ENCODE measurements at regions not wholly inside any gene's neighbourhood (a gene's known extent, or its start where the extent isn't known, plus 50 kb on each side); places are given as distances from the start of the nearest gene placed in this dataset.
"Not testable (repeated sequence)": the region's sequence is repeated elsewhere in the genome, so short reads cannot be mapped to it uniquely, and the experiment has no call there.

DNA sequence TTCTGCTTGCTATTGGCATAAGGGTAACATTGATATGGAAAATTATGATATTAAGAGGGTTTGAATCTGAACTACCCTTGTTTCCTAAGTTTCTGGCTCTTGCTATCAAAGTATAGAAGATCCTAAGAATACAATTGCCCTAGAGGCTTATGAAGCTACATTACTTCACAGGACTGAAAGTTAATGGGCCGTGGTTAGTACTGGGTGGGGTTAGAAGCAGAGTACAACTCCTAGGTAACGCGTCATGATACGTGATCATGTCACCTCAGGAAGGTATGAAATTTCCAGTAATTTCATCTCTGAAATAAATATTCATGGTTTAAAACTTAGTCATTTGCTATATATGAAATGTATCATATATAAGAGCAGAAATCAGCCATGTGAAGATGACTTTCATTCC is 743.8 kb upstream of the NEGR1 start:
- TF ChIP-seq, protein P1, sequence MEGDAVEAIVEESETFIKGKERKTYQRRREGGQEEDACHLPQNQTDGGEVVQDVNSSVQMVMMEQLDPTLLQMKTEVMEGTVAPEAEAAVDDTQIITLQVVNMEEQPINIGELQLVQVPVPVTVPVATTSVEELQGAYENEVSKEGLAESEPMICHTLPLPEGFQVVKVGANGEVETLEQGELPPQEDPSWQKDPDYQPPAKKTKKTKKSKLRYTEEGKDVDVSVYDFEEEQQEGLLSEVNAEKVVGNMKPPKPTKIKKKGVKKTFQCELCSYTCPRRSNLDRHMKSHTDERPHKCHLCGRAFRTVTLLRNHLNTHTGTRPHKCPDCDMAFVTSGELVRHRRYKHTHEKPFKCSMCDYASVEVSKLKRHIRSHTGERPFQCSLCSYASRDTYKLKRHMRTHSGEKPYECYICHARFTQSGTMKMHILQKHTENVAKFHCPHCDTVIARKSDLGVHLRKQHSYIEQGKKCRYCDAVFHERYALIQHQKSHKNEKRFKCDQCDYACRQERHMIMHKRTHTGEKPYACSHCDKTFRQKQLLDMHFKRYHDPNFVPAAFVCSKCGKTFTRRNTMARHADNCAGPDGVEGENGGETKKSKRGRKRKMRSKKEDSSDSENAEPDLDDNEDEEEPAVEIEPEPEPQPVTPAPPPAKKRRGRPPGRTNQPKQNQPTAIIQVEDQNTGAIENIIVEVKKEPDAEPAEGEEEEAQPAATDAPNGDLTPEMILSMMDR (conservative IDR thresholded peaks at IDR 0.05; ENCODE audit: low read depth, low read length): no peak
- DNase-seq (ENCODE audit: low read depth): no peak
- H3K4me3 ChIP-seq (ENCODE audit: low read length): no peak overlapping the region

DNA sequence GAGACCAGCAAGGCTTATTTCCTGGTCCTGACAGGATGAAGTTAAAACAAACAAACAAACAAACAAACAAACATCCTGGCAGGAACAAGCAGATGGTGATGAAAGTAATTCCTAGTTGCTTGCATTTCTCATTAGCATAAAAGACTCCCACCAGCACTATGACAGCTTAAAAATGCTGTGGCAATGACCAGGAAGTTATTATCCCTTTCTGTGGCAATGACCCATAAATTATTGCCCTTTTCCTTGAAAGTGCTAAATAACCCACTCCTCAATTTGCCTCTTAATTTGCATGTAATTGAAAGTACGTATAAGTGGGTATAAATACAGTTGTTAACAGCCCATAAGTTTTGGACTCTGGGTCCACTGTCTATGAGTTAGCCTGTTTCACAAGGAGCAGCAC is 727.6 kb upstream of the NEGR1 start:
- no peak for DNase-seq (ENCODE audit: low read depth)
- TF ChIP-seq, protein P1 (conservative IDR thresholded peaks at IDR 0.05; ENCODE audit: low read depth, low read length): no peak
- H3K4me3 ChIP-seq (ENCODE audit: low read length): no peak overlapping the region

DNA sequence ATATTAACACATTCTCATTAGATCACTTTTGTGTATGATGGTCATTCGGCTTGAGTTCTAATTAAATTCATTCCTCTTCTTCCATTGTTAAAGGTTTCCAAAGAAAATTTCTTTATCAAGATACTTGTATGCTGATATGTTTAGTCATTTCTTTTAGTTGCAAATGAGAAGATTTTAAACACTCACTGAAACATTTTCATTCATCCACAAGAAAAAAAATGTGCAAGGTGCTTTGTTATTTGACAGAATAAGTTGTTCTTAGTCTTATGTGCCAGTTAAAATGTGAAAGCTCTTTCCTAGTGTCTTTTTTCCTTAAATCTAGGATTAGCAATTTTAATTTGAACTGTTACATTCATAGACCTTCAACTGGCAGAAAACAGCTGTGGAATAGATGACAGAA is 727.0 kb upstream of the NEGR1 start:
- TF ChIP-seq, protein P1 (conservative IDR thresholded peaks at IDR 0.05; ENCODE audit: low read depth, low read length): no peak
- no peak for DNase-seq (ENCODE audit: low read depth)
- H3K4me3 ChIP-seq (ENCODE audit: low read length): no peak overlapping the region

DNA sequence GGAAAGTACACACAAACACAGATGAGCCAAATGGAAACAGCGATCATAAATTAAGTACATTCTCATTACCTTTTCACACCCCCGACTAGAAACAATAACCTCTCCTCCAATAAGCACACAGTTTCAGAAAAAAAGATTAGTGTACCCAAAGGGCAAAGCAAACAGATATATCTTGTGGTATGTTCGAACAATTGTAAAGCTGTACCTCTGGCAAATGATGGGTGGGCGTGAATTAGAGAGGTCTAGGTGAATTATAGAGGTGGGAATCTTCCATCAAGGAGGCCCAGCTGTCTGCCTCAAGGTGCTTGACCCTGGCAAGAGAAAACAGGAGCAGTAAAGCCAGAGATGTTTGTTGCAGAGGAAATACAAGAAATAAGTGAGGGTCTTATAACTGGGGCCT is 715.3 kb upstream of the NEGR1 start:
- TF ChIP-seq, protein P1 (conservative IDR thresholded peaks at IDR 0.05; ENCODE audit: low read depth, low read length): no peak
- H3K4me3 ChIP-seq (ENCODE audit: low read length): no peak overlapping the region
- DNase-seq (ENCODE audit: low read depth): no peak

DNA sequence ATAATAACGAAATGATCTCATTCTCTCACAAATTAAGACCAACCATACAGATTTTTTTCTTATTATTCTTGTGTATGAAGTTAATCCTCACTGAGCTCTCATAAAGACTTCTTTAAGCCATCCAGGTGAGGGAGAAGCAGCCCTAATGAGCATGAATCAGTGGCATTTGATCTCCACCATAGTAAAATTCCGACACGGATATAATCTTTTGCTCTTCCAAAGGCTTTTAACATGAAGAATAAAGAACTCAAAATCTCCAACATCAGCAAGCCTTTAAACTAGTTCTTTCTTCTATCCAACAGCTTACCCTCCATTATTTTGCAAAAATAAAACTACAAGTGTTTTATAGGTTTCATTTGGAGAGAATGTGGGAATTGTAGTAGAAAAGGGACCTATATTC is 714.7 kb upstream of the NEGR1 start:
- H3K4me3 ChIP-seq (ENCODE audit: low read length): no peak overlapping the region
- DNase-seq (ENCODE audit: low read depth): no peak
- TF ChIP-seq, protein P1 (conservative IDR thresholded peaks at IDR 0.05; ENCODE audit: low read depth, low read length): no peak

DNA sequence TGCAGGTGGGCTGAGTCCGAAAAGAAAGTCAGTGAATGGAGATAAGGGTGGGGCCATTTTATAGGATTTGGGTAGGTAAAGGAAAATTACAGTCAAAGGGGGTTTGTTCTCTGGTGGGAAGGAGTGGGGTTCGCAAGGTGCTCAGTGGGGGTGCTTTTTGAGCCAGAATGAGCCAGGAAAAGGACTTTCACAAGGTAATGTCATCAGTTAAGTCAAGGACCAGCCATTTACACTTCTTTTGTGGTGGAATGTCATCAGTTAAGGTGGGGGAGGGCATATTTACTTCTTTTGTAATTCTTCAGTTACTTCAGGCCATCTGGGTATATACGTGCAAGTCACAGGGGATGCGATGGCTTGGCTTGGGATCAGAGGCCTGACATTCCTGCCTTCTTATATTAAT is 705.5 kb upstream of the NEGR1 start:
- not testable (repeated sequence) for DNase-seq (ENCODE audit: low read depth)

DNA sequence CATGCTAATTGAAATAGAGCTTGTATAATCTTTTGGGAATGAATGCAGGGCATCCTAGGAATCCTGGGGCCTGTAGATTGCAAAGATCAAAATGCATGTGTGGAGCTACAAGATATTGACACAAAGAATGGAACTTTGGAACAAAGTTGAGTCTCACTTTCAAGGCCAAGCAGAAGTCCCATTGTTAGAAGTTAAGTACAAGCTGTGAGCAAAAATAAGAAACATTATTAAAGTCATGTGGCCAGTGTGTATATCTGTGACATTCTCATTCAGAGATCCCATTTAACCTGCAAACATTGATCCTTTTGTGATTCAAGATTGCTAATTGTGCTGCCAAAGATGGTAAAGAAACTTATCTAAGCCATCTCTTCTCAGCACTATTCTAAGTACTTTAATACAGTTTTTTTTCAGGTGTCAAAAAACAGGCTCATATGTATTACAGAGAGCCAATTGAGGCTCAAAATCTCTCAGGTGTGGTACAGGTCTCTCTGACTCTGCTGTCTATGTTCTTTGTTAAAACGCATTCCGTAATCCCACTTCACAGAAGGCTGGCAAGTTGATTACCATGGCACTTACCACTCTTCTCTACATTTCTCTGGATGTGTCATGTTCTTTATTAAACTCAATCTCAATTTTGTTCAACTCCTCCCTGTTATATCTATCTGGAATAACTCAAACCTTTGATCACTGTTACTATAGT is 704.4 kb upstream of the NEGR1 start:
- TF ChIP-seq, protein P1 (conservative IDR thresholded peaks at IDR 0.05; ENCODE audit: low read depth, low read length): no peak
- DNase-seq (ENCODE audit: low read depth): no peak
- H3K4me3 ChIP-seq (ENCODE audit: low read length): no peak overlapping the region

More for the DNA sequence above, 705.5 kb upstream of the NEGR1 start:
- not testable (repeated sequence) for H3K4me3 ChIP-seq (ENCODE audit: low read length)

DNA sequence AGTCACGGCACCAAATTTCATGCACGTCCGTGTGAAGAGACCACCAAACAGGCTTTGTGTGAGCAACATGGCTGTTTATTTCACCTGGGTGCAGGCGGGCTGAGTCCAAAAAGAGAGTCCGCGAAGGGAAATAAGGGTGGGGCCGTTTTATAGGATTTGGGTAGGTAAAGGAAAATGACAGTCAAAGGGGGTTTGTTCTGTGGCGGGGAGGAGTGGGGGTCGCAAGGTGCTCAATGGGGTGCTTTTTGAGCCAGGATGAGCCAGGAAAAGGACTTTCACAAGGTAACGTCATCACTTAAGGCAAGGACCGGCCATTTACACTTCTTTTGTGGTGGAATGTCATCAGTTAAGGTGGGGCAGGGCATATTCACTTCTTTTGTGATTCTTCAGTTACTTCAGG is 702.7 kb upstream of the NEGR1 start:
- DNase-seq (ENCODE audit: low read depth); H3K4me3 ChIP-seq (ENCODE audit: low read length): not testable (repeated sequence)

DNA sequence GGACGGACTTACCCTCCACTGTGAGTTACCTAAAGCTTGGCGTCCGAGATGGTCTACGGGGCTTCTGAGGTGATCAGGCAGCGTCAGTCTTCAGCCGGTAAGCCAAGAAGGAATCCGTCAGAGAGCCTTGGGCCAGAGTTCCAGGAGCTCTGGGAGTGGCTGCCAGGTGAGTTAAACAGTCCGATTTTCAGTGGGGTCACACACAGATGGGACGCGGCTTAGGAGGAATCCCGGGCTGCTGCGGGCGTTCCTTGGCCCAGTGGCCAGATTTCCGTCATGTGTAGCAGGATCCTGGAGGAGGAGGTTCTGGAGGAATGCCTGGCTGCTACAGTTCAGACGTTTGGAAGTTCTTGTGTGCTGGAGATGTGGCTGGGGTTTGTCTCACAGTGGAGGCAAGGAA is 700.7 kb upstream of the NEGR1 start:
- not testable (repeated sequence) for DNase-seq (ENCODE audit: low read depth)

More for the DNA sequence above, 700.7 kb upstream of the NEGR1 start:
- H3K4me3 ChIP-seq (ENCODE audit: low read length): not testable (repeated sequence)

Measured in retinal pigment epithelial cell (primary cell).